Astrocyte (in vitro differentiated cells and primary cell): ENCODE measurements at regions not wholly inside any gene's neighbourhood (a gene's known extent, or its start where the extent isn't known, plus 50 kb on each side); places are given as distances from the start of the nearest gene placed in this dataset.

ENCODE experiments used
- DNase-seq: peaks from one replicate; pipeline ENCODE4 v3.0.0-alpha.2; 2010; ENCODE audit warnings: low read depth
- FAIRE-seq: peaks from 2 replicates; lab custom pipeline; 2011; peaks lifted over from hg19 to GRCh38; lab: Jason Lieb, UNC
- H2AFZ ChIP-seq: 2 replicates; pipeline ENCODE4 v1.6.0; 2012; ENCODE audit warnings: low read depth, low read length, inconsistent platforms
- H3K27ac ChIP-seq: 2 replicates; pipeline ENCODE4 v1.5.1; 2011; ENCODE audit warnings: low read depth, low read length, inconsistent platforms
- H3K27me3 ChIP-seq: 2 replicates; pipeline ENCODE4 v1.6.0; 2011; ENCODE audit warnings: low read length, inconsistent platforms; ENCODE audit not compliant: insufficient read depth
- H3K36me3 ChIP-seq: 2 replicates; pipeline ENCODE4 v1.5.1; 2011; ENCODE audit warnings: low read length, inconsistent platforms; ENCODE audit not compliant: insufficient read depth
- H3K4me1 ChIP-seq: 2 replicates; pipeline ENCODE4 v1.5.1; 2011; ENCODE audit warnings: low read length, inconsistent platforms; ENCODE audit not compliant: insufficient read depth
- H3K4me2 ChIP-seq: 2 replicates; pipeline ENCODE4 v1.6.0; 2012; ENCODE audit warnings: low read length, inconsistent platforms
- H3K4me3 ChIP-seq: 2 replicates; pipeline ENCODE4 v1.5.1; 2011; ENCODE audit warnings: low read depth, mild to moderate bottlenecking, low read length, inconsistent platforms; ENCODE audit not compliant: insufficient read depth
- H3K79me2 ChIP-seq: 2 replicates; pipeline ENCODE4 v1.6.0; 2012; ENCODE audit warnings: mild to moderate bottlenecking, low read length, inconsistent platforms; ENCODE audit not compliant: insufficient read depth
- H3K9ac ChIP-seq: 2 replicates; pipeline ENCODE4 v1.6.0; 2012; ENCODE audit warnings: mild to moderate bottlenecking, low read length, inconsistent platforms
- H3K9me3 ChIP-seq: 2 replicates; pipeline ENCODE4 v1.5.1; 2012; ENCODE audit warnings: low read depth, mild to moderate bottlenecking, low read length, inconsistent platforms; ENCODE audit not compliant: insufficient read depth
- H4K20me1 ChIP-seq: 2 replicates; pipeline ENCODE4 v1.6.0; 2012; ENCODE audit warnings: low read length, inconsistent platforms; ENCODE audit not compliant: insufficient read depth
- H3K27ac Mint-ChIP-seq: one replicate; pipeline ENCODE4 v1.8.0; 2021; ENCODE audit warnings: mild to moderate bottlenecking, mixed read lengths; ENCODE audit not compliant: unreplicated experiment
- H3K27me3 Mint-ChIP-seq: one replicate; pipeline ENCODE4 v1.8.0; 2021; ENCODE audit warnings: low read depth, mixed read lengths; ENCODE audit not compliant: unreplicated experiment
- H3K36me3 Mint-ChIP-seq: one replicate; pipeline ENCODE4 v1.8.0; 2021; ENCODE audit warnings: low read depth, mixed read lengths; ENCODE audit not compliant: unreplicated experiment
- H3K4me1 Mint-ChIP-seq: one replicate; pipeline ENCODE4 v1.8.0; 2021; ENCODE audit warnings: low read depth, mixed read lengths; ENCODE audit not compliant: unreplicated experiment
- H3K4me3 Mint-ChIP-seq: one replicate; pipeline ENCODE4 v1.8.0; 2021; ENCODE audit warnings: mild to moderate bottlenecking, moderate library complexity, mixed read lengths; ENCODE audit not compliant: unreplicated experiment
- H3K9me3 Mint-ChIP-seq: one replicate; pipeline ENCODE4 v1.8.0; 2021; ENCODE audit warnings: mild to moderate bottlenecking, mixed read lengths; ENCODE audit not compliant: unreplicated experiment
- CTCF ChIP-seq: IDR thresholded peaks from 2 replicates; pipeline ENCODE4 v1.5.1; 2011; ENCODE audit warnings: low read depth, mild to moderate bottlenecking, inconsistent platforms, low read length, moderate library complexity; ENCODE audit not compliant: insufficient read depth
- EZH2 ChIP-seq: IDR thresholded peaks from 2 replicates; pipeline ENCODE4 v1.6.1; 2012; ENCODE audit warnings: mild to moderate bottlenecking, low read length, inconsistent platforms; ENCODE audit not compliant: insufficient read depth

DNA sequence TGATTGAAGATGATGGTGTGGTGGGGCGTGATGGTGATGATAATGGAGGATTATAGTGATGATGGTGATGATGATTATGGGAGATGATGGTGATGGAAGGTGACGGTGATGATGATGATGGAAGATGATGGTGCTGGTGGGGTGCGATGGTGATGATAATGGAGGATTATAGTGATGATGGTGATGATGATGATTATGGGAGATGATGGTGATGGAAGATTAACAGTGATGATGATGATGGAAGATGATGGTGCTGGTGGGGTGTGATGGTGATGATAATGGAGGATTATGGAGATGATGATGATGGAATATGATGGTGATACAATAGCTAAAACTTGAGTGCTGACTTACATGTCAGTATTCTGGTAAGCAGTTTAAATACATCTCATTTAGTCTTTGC is 391.0 kb upstream of the EEF2KMT start:
- H3K27me3 Mint-ChIP-seq: peaks cover 11% of the 10 kb centered on the region
- no peak for FAIRE-seq
- H3K9ac ChIP-seq: no peak overlapping the region
- H2AFZ ChIP-seq: no peak overlapping the region
- no peak overlapping the region for H3K4me3 ChIP-seq
- H3K27ac Mint-ChIP-seq: no peak overlapping the region
- H3K27me3 ChIP-seq: no peaks in the 10 kb centered on the region
- H4K20me1 ChIP-seq: no peaks in the 10 kb centered on the region
- H3K4me1 ChIP-seq: no peaks in the 10 kb centered on the region
- H3K9me3 Mint-ChIP-seq: no peaks in the 10 kb centered on the region
- H3K36me3 ChIP-seq: no peaks in the 10 kb centered on the region
- H3K4me2 ChIP-seq: no peak overlapping the region
- H3K36me3 Mint-ChIP-seq: no peaks in the 10 kb centered on the region
- TF ChIP-seq CTCF: no peak
- TF ChIP-seq EZH2: no peak
- H3K9me3 ChIP-seq: peaks cover 3% of the 10 kb centered on the region
- no peak for DNase-seq
- H3K4me3 Mint-ChIP-seq: no peak overlapping the region
- H3K27ac ChIP-seq: no peak overlapping the region
- H3K79me2 ChIP-seq: no peaks in the 10 kb centered on the region
- no peaks in the 10 kb centered on the region for H3K4me1 Mint-ChIP-seq

- FAIRE-seq: no peak
- H3K4me3 Mint-ChIP-seq: no peak overlapping the region
- no peak for DNase-seq
- Histone ChIP-seq H2AFZ (no peak overlapping the region), H3K4me3 (no peak overlapping the region), H3K27ac (no peak overlapping the region), H3K9ac (no peak overlapping the region), H3K36me3 (no peaks in the 10 kb centered on the region), H3K4me1 (no peaks in the 10 kb centered on the region), H3K27me3 (no peaks in the 10 kb centered on the region), H3K9me3 (peaks cover 3% of the 10 kb centered on the region), H3K79me2 (no peaks in the 10 kb centered on the region), H3K4me2 (no peak overlapping the region), H4K20me1 (no peaks in the 10 kb centered on the region)
- H3K36me3 Mint-ChIP-seq: no peaks in the 10 kb centered on the region
- no peak for TF ChIP-seq EZH2
- no peak for TF ChIP-seq CTCF
- H3K27me3 Mint-ChIP-seq: peaks cover 7% of the 10 kb centered on the region
- no peak overlapping the region for H3K27ac Mint-ChIP-seq
- no peaks in the 10 kb centered on the region for H3K4me1 Mint-ChIP-seq
- no peaks in the 10 kb centered on the region for H3K9me3 Mint-ChIP-seq
These were observed 390.1 kb upstream of the EEF2KMT start for GRCh38 chr16:5487728-5488127.

- FAIRE-seq (no peak), DNase-seq (no peak)
- Histone ChIP-seq H3K9me3 (peaks cover 3% of the 10 kb centered on the region), H3K4me1 (no peaks in the 10 kb centered on the region), H3K9ac (no peak overlapping the region), H3K4me2 (no peak overlapping the region), H4K20me1 (no peaks in the 10 kb centered on the region), H3K27ac (no peak overlapping the region), H2AFZ (no peak overlapping the region), H3K4me3 (no peak overlapping the region), H3K27me3 (no peaks in the 10 kb centered on the region), H3K79me2 (no peaks in the 10 kb centered on the region), H3K36me3 (no peaks in the 10 kb centered on the region)
- Mint-ChIP-seq H3K36me3 (no peaks in the 10 kb centered on the region), H3K4me3 (no peak overlapping the region), H3K4me1 (no peaks in the 10 kb centered on the region), H3K9me3 (no peaks in the 10 kb centered on the region), H3K27ac (no peak overlapping the region), H3K27me3 (peaks cover 11% of the 10 kb centered on the region)
- no peak for TF ChIP-seq EZH2
- no peak for TF ChIP-seq CTCF
These were observed 384.7 kb upstream of the EEF2KMT start for GRCh38 chr16:5482256-5482655.
